H1 (cell line): ENCODE measurements at regions not wholly inside any gene's neighbourhood (a gene's known extent, or its start where the extent isn't known, plus 50 kb on each side); places are given as distances from the start of the nearest gene placed in this dataset.

Experiments used
- CTCF ChIA-PET: fragments of 300-600 bp; sonication (Branson Sonifier 250); formaldehyde crosslinking; loops from one replicate; lab custom pipeline; 2021; ENCODE audit not compliant: partially characterized antibody; lab: Charles Lee
- POLR2A ChIA-PET: fragments of 300-600 bp; sonication (Branson Sonifier 250); formaldehyde crosslinking; loops from one replicate; lab custom pipeline; 2021; ENCODE audit warnings: inconsistent platforms; ENCODE audit not compliant: partially characterized antibody; lab: Charles Lee
- DNase-seq, 2 experiments: peaks; one replicate each; pipeline versions ENCODE4 v3.0.0 to v3.0.0-alpha.2; 2010 to 2022; ENCODE audit warnings: low spot score in 2 of 2, low read depth in 1 of 2, mixed read lengths in 1 of 2
- FAIRE-seq: peaks from 2 replicates; lab custom pipeline; 2011; peaks lifted over from hg19 to GRCh38; lab: Jason Lieb, UNC
- H2AFZ ChIP-seq: 2 replicates; pipeline ENCODE4 v1.8.1; 2012; ENCODE audit warnings: low read length, inconsistent platforms
- H2AK5ac ChIP-seq: 2 replicates; pipeline ENCODE4 v1.6.1; 2013; ENCODE audit warnings: low read depth, low read length
- H2BK120ac ChIP-seq: replicated peaks from 2 replicates; pipeline ENCODE3; 2013; ENCODE audit warnings: low read depth, low read length, inconsistent platforms
- H2BK12ac ChIP-seq: 2 replicates; pipeline ENCODE4 v1.6.1; 2013; ENCODE audit warnings: low read depth, low read length
- H2BK15ac ChIP-seq: 2 replicates; pipeline ENCODE4 v1.6.1; 2013; ENCODE audit warnings: low read length
- H2BK20ac ChIP-seq: 2 replicates; pipeline ENCODE4 v1.6.1; 2013; ENCODE audit warnings: low read length
- H2BK5ac ChIP-seq: 2 replicates; pipeline ENCODE4 v1.6.1; 2013; ENCODE audit warnings: low read depth, low read length
- H3K14ac ChIP-seq: 2 replicates; pipeline ENCODE4 v1.6.1; 2013; ENCODE audit warnings: inconsistent platforms; ENCODE audit not compliant: insufficient read length
- H3K18ac ChIP-seq: 2 replicates; pipeline ENCODE4 v1.6.1; 2013; ENCODE audit warnings: low read length; ENCODE audit errors: extremely low read depth
- H3K23ac ChIP-seq: 2 replicates; pipeline ENCODE4 v1.6.1; 2013; ENCODE audit warnings: inconsistent platforms; ENCODE audit not compliant: insufficient read length
- H3K23me2 ChIP-seq: 2 replicates; pipeline ENCODE4 v1.6.1; 2013; ENCODE audit warnings: low read depth, low read length
- H3K27ac ChIP-seq: 2 replicates; pipeline ENCODE4 v1.6.1; 2011; ENCODE audit warnings: low read depth, low read length, inconsistent platforms
- H3K27me3 ChIP-seq, 4 experiments: replicated peaks in 1 of 4; 1 replicate in 1 of 4; 2 replicates in 3 of 4; pipeline versions ENCODE4 v1.6.1 to v1.8.1; 2011 to 2013; ENCODE audit warnings: low read length in 3 of 4, mild to moderate bottlenecking in 3 of 4, inconsistent platforms in 2 of 4, mixed read lengths in 2 of 4, moderate library complexity in 1 of 4; ENCODE audit not compliant: control insufficient read depth in 3 of 4, insufficient read depth in 3 of 4; ENCODE audit errors: extremely low read depth in 1 of 4
- H3K36me3 ChIP-seq, 4 experiments: 2 replicates each; pipeline versions ENCODE4 v1.6.1 to v1.8.1; 2011 to 2013; ENCODE audit warnings: mild to moderate bottlenecking in 4 of 4, low read length in 3 of 4, moderate library complexity in 2 of 4, control low read depth in 1 of 4, inconsistent platforms in 1 of 4; ENCODE audit not compliant: insufficient read depth in 4 of 4, control insufficient read depth in 2 of 4
- H3K4ac ChIP-seq: replicated peaks from 2 replicates; pipeline ENCODE3; 2013; ENCODE audit warnings: low read length, low read depth, mixed read lengths, inconsistent platforms; ENCODE audit not compliant: insufficient read length
- H3K4me1 ChIP-seq, 4 experiments: replicated peaks in 1 of 4; 1 replicate in 1 of 4; 2 replicates in 3 of 4; pipeline versions ENCODE4 v1.6.1 to v1.8.1; 2011 to 2013; ENCODE audit warnings: low read length in 3 of 4, inconsistent platforms in 2 of 4, mixed read lengths in 1 of 4; ENCODE audit not compliant: insufficient read depth in 4 of 4, control insufficient read depth in 3 of 4
- H3K4me2 ChIP-seq, 2 experiments: 2 replicates each; pipeline versions ENCODE4 v1.6.1 to v1.8.1; 2011 to 2013; ENCODE audit warnings: low read depth in 2 of 2, low read length in 2 of 2, control low read depth in 1 of 2, inconsistent platforms in 1 of 2, mild to moderate bottlenecking in 1 of 2; ENCODE audit not compliant: insufficient read depth in 1 of 2
- H3K4me3 ChIP-seq, 4 experiments: fragments of 200-600, 300-600 bp in 1 of 4; sonication (generic), shearing (Covaris generic), sonication (Bioruptor Twin) in 1 of 4; 2 replicates each; pipeline versions ENCODE4 v1.5.1 to v1.8.1; 2011 to 2016; ENCODE audit warnings: low read length in 4 of 4, low read depth in 3 of 4, control low read depth in 2 of 4, inconsistent platforms in 2 of 4, mild to moderate bottlenecking in 2 of 4, mixed read lengths in 1 of 4, moderate library complexity in 1 of 4; ENCODE audit not compliant: insufficient read depth in 2 of 4; ENCODE audit errors: extremely low read depth in 1 of 4
- H3K56ac ChIP-seq: replicated peaks from 2 replicates; pipeline ENCODE3; 2013; ENCODE audit warnings: low read depth, mild to moderate bottlenecking, mixed read lengths, low read length, inconsistent platforms; ENCODE audit not compliant: insufficient read length
- H3K79me1 ChIP-seq: 2 replicates; pipeline ENCODE4 v1.6.1; 2013; ENCODE audit warnings: low read depth, low read length, control low read depth
- H3K79me2 ChIP-seq, 2 experiments: 2 replicates each; pipeline versions ENCODE4 v1.6.1 to v1.8.1; 2012 to 2013; ENCODE audit warnings: low read length in 2 of 2, mild to moderate bottlenecking in 2 of 2, inconsistent platforms in 1 of 2; ENCODE audit not compliant: insufficient read depth in 2 of 2, control insufficient read depth in 1 of 2
- H3K9ac ChIP-seq, 4 experiments: replicated peaks in 1 of 4; 1 replicate in 1 of 4; 2 replicates in 3 of 4; pipeline versions ENCODE4 v1.6.1 to v1.8.1; 2011 to 2013; ENCODE audit warnings: low read depth in 3 of 4, low read length in 3 of 4, control low read depth in 2 of 4, mild to moderate bottlenecking in 2 of 4, moderate library complexity in 2 of 4, inconsistent platforms in 1 of 4; ENCODE audit errors: extremely low read depth in 1 of 4
- H3K9me3 ChIP-seq, 2 experiments: 2 replicates each; pipeline versions ENCODE4 v1.6.1 to v1.8.1; 2012 to 2013; ENCODE audit warnings: mild to moderate bottlenecking in 2 of 2, moderate library complexity in 2 of 2, control low read depth in 1 of 2, inconsistent platforms in 1 of 2, low read depth in 1 of 2, low read length in 1 of 2, mixed read lengths in 1 of 2; ENCODE audit not compliant: insufficient read depth in 2 of 2
- H4K20me1 ChIP-seq, 2 experiments: replicated peaks in 1 of 2; 2 replicates each; pipeline versions ENCODE3 to v1.8.1; 2011 to 2013; ENCODE audit warnings: inconsistent platforms in 2 of 2, low read length in 2 of 2, mild to moderate bottlenecking in 1 of 2; ENCODE audit not compliant: insufficient read depth in 2 of 2, control insufficient read depth in 1 of 2
- H4K5ac ChIP-seq: 2 replicates; pipeline ENCODE4 v1.6.1; 2013; ENCODE audit warnings: low read length, low read depth, mixed read lengths, inconsistent platforms; ENCODE audit not compliant: insufficient read length
- H4K8ac ChIP-seq: 2 replicates; pipeline ENCODE4 v1.8.0; 2013; ENCODE audit warnings: mild to moderate bottlenecking, moderate library complexity, low read length, inconsistent platforms; ENCODE audit not compliant: insufficient read depth; ENCODE audit errors: extremely low read depth
- H4K91ac ChIP-seq: replicated peaks from 2 replicates; pipeline ENCODE3; 2013; ENCODE audit warnings: low read length, mixed read lengths, inconsistent platforms; ENCODE audit not compliant: insufficient read length
- CEBPB ChIP-seq: IDR thresholded peaks from 2 replicates; pipeline ENCODE4 v1.6.1; 2012; ENCODE audit warnings: low read depth, low read length
- CHD2 ChIP-seq: IDR thresholded peaks from 2 replicates; pipeline ENCODE4 v1.6.1; 2012; ENCODE audit warnings: low read length, improper control_type of control experiment
- CREB1 ChIP-seq: IDR thresholded peaks from 2 replicates; pipeline ENCODE4 v1.6.1; 2012; ENCODE audit warnings: inconsistent platforms
- FOSL1 ChIP-seq: IDR thresholded peaks from 2 replicates; pipeline ENCODE4 v1.6.1; 2011; ENCODE audit warnings: mild to moderate bottlenecking, low read depth, low read length, moderate library complexity; ENCODE audit not compliant: insufficient read depth
- HDAC2 ChIP-seq, 2 experiments: fragments of 300-600 bp in 1 of 2; sonication (generic) in 1 of 2; IDR thresholded peaks; 2 replicates each; pipeline ENCODE4 v1.6.1; 2011 to 2012; ENCODE audit warnings: low read depth in 2 of 2, low read length in 2 of 2, mild to moderate bottlenecking in 2 of 2, moderate library complexity in 2 of 2, borderline replicate concordance in 1 of 2, inconsistent platforms in 1 of 2
- HDAC6 ChIP-seq: IDR thresholded peaks from one replicate; pipeline ENCODE4 v1.7.1; 2012; ENCODE audit warnings: low read depth, mild to moderate bottlenecking, inconsistent platforms, low read length, moderate library complexity
- JUND ChIP-seq: IDR thresholded peaks from 2 replicates; pipeline ENCODE4 v1.6.1; 2011; ENCODE audit warnings: mild to moderate bottlenecking, improper control_type of control experiment, low read length
- MAFK ChIP-seq: IDR thresholded peaks from 2 replicates; pipeline ENCODE4 v1.6.1; 2012; ENCODE audit warnings: low read depth, mild to moderate bottlenecking, improper control_type of control experiment, low read length
- SRF ChIP-seq: IDR thresholded peaks from 2 replicates; pipeline ENCODE4 v1.6.1; 2011; ENCODE audit warnings: mild to moderate bottlenecking, low read depth, low read length, moderate library complexity
- SUZ12 ChIP-seq: fragments of 200-600 bp; sonication (generic); IDR thresholded peaks from 2 replicates; pipeline ENCODE4 v1.6.1; 2012; ENCODE audit warnings: mild to moderate bottlenecking, inconsistent platforms, low read length, moderate library complexity, mixed read lengths
- TAF1 ChIP-seq: IDR thresholded peaks from 2 replicates; pipeline ENCODE4 v1.6.1; 2011; ENCODE audit warnings: mild to moderate bottlenecking, low read depth, low read length
- WGBS, 2 experiments: shearing (Covaris generic) in 1 of 2; methylation state at CpG; one replicate each; pipeline versions ENCODE4 v1.1.6 to v1.1.7; 2013 to 2015; ENCODE audit warnings: low lambda C conversion rate in 2 of 2, mixed read lengths in 2 of 2, inconsistent platforms in 1 of 2, low coverage in 1 of 2, missing lambda C conversion rate in 1 of 2; ENCODE audit not compliant: insufficient replicate concordance in 2 of 2, insufficient coverage in 1 of 2, insufficient read length in 1 of 2; ENCODE audit errors: extremely low coverage in 1 of 2, missing lambda C conversion rate in 1 of 2; 5-methylcytosine and 5-hydroxymethylcytosine counted together

DNA sequence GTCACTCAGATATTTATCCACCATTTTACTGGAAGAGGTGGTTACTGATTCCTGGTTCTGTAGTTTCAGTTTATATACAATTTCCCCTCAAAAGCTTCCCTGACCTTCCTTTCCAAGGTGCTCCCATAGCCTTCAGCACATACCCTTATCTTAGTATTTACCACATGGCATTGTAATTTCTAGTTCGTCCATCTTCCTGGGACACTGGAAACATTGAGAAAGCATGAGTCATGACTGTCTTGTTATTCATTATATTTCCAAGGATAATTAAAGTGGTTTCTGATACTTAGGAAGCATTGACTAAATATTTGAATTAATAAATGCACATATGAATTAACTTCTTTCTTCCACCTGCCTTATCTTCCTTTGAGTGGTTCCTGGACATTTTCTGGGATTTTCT lies 203.8 kb downstream of the ETAA1 start (continued):
- no peak for TF ChIP-seq JUND

DNA sequence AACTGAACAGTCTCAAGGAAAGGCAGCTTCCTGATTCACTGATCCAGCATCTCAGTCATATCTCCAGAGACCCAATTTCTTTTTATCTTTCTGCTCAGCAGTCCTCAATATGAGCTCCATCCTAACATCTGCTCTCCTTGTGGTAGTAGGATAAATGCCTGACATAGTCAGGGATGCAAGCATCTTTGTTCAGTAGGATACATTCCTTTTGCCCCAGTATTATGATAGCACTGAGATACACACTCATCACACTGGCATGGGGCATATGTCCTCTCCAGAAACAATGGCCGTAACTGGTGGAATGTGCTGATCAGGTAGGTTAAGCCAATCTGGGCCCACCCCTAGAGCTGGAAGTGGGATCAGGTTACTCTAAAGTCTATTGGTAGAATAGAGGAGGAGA lies 207.2 kb downstream of the ETAA1 start:
- no peak overlapping the region for H3K4ac ChIP-seq
- ChIA-PET CTCF (interaction anchor here (1.4 kb wide), 1 partner anchor 21 kb away, joined by 3 read pairs; no protein-coding TSS in a partner anchor), POLR2A (no interaction called here)
- H3K36me3 ChIP-seq = no peaks in the 10 kb centered on the region
- no peak overlapping the region for H3K27ac ChIP-seq
- H2BK12ac ChIP-seq = no peak overlapping the region
- no peak overlapping the region for H3K4me3 ChIP-seq
- H3K23me2 ChIP-seq = no peaks in the 10 kb centered on the region
- H2BK15ac ChIP-seq = no peak overlapping the region
- H3K79me1 ChIP-seq = no peaks in the 10 kb centered on the region
- no peaks in the 10 kb centered on the region for H3K9me3 ChIP-seq
- DNase-seq (no peak), FAIRE-seq (no peak)
- H3K4me2 ChIP-seq = no peak overlapping the region
- no peak overlapping the region for H3K9ac ChIP-seq
- H3K27me3 ChIP-seq = no peaks in the 10 kb centered on the region
- TF ChIP-seq HDAC2 (IDR thresholded peaks at IDR 0.05; ENCODE audit: borderline replicate concordance in 1 of 2, low read depth in 2 of 2, low read length in 2 of 2) (no peak), HDAC6 (no peak), CREB1 (no peak), SUZ12 (no peak), TAF1 (no peak), MAFK (no peak), SRF (no peak), FOSL1 (no peak), CEBPB (no peak), CHD2 (no peak)
- no peak overlapping the region for H3K56ac ChIP-seq
- 90% methylated on average over 1 of the region's 1 CpG; no CpG with 5 or more reads in 1 of the 2 experiments for WGBS, 2 experiments
- H3K79me2 ChIP-seq = no peaks in the 10 kb centered on the region
- no peak overlapping the region for H3K23ac ChIP-seq
- no peak overlapping the region for H2BK5ac ChIP-seq
- H3K14ac ChIP-seq = no peak overlapping the region
- no peaks in the 10 kb centered on the region for H3K4me1 ChIP-seq
- H2AFZ ChIP-seq = no peak overlapping the region
- H2AK5ac ChIP-seq = no peak overlapping the region
- no peak overlapping the region for H3K18ac ChIP-seq
- no peak overlapping the region for H2BK20ac ChIP-seq
- H4K91ac ChIP-seq = no peak overlapping the region
- H4K20me1 ChIP-seq = no peaks in the 10 kb centered on the region
- H2BK120ac ChIP-seq = no peak overlapping the region
- H4K5ac ChIP-seq = no peak overlapping the region
- H4K8ac ChIP-seq = no peak overlapping the region
